NCI-H2227 treated with DMSO at 0.1 percent for 48 hours (cell line): ENCODE measurements at regions not wholly inside any gene's neighbourhood (a gene's known extent, or its start where the extent isn't known, plus 50 kb on each side); places are given as distances from the start of the nearest gene placed in this dataset.

Experiments used
- DNase-seq: peaks from one replicate; lab custom pipeline; 2025; lab: John Stamatoyannopoulos, UW

DNA sequence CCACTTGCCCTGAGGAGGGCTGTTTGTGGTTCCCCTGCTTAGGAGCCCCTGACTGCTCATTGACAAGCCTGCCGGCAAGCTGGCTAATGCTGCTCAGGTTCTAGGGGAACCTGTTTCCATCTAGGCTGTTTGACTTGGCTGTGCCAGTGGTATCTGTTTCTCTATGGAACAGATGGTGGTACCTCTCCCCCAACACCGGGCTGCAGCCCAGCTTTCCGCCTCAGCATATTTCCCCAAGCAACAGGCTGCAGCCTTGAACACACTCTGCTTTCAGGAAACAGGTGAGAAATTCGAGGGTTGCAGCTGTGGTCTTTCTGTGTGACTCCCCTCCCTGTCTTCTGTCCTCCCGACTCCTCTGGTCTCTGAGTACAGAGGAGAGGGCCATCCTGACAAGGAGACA, 132.3 kb downstream of the TMEM132E start:
- no peak for DNase-seq

GRCh38 chr17:34710226-34710625, 130.8 kb downstream of the TMEM132E start:
- no peak for DNase-seq

GRCh38 chr17:34709158-34709754, 129.9 kb downstream of the TMEM132E start:
- peak; percentile 0 for DNase-seq

- DNase-seq: no peak
Observed at GRCh38 chr17:34706029-34706428, 126.6 kb downstream of the TMEM132E start.

DNA sequence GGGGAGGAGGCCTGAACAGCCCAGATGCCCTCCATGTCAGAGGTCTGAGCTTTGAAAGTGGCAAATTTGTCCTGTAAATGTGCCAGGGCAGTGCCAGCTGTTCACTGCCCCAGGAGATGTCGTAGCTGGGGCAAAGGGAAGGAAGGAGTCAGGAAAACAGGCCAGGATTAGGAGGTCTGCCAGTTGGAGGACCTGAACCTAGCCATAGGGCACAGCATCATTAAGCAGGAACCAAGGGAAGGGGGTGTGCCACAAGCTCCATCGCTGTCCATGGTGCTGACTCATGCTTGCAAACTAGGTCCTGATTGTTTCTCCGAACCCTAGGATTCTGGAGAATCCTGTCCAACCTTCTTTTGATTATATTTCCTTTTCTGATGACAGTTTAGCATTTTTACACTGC, 124.2 kb downstream of the TMEM132E start:
- no peak for DNase-seq

DNA sequence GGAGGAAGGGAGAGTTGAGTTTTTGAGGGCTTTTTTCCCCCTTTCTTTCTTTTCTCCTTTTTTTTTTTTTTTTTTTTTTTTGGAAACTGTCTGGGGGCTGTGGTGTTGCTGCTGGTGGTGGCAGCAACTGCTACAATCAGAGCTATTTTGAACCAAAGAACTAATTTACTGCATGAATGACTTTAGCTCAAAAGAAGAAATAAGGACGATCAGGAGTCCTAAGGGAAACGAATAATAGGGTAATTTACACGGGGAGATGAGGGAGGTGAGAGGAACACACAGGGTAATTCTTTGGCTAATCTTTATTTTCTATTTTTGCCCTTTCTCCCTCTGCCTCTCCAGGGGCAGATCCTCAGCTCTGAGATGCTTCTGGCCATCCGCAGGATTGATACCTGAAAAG, 119.8 kb downstream of the TMEM132E start:
- no peak for DNase-seq

GRCh38 chr17:34692920-34693319, 113.5 kb downstream of the TMEM132E start:
- DNase-seq: no peak
